SK-N-SH treated with all-trans-retinoic acid at 6 μM for 48 hours (cell line): ENCODE measurements at regions not wholly inside any gene's neighbourhood (a gene's known extent, or its start where the extent isn't known, plus 50 kb on each side); places are given as distances from the start of the nearest gene placed in this dataset.

Source experiments
- ATAC-seq: fragments of 200-7000 bp; cut with Tn5 transposase; 3 replicates; pipeline ENCODE4 v1.9.1; 2020; ENCODE audit warnings: mild to moderate bottlenecking, moderate library complexity
- ARNTL ChIP-seq: fragments of 450-650 bp; formaldehyde crosslinking; IDR thresholded peaks from 2 replicates; pipeline ENCODE4 v1.5.0; 2020; ENCODE audit warnings: low read depth, mild to moderate bottlenecking, moderate library complexity, borderline replicate concordance
- BACH2 ChIP-seq: fragments of 250-450 bp; sonication (Bioruptor Pico); IDR thresholded peaks from 2 replicates; pipeline ENCODE4 v1.9.0; 2021; ENCODE audit warnings: mild to moderate bottlenecking, borderline replicate concordance
- CSDC2 ChIP-seq: fragments of 250-450 bp; sonication (Bioruptor Pico); IDR thresholded peaks from 2 replicates; pipeline ENCODE4 v1.5.0; 2020; ENCODE audit warnings: mild to moderate bottlenecking, moderate library complexity
- CSRNP3 ChIP-seq: fragments of 250-450 bp; sonication (Bioruptor Pico); IDR thresholded peaks from 2 replicates; pipeline ENCODE4 v1.5.1; 2021; ENCODE audit warnings: mild to moderate bottlenecking, moderate library complexity
- ESRRG ChIP-seq: fragments of 250-450 bp; sonication (Bioruptor Pico); IDR thresholded peaks from 2 replicates; pipeline ENCODE4 v1.6.1; 2021; ENCODE audit warnings: mild to moderate bottlenecking
- GLIS3 ChIP-seq: fragments of 250-450 bp; sonication (Bioruptor Pico); IDR thresholded peaks from 2 replicates; pipeline ENCODE4 v1.5.0; 2020; ENCODE audit warnings: mild to moderate bottlenecking, moderate library complexity
- ISL1 ChIP-seq: fragments of 250-450 bp; sonication (Bioruptor Pico); IDR thresholded peaks from 2 replicates; pipeline ENCODE4 v2.1.2; 2022; ENCODE audit warnings: mild to moderate bottlenecking, moderate library complexity
- OSR1 ChIP-seq: fragments of 250-450 bp; sonication (Bioruptor Pico); IDR thresholded peaks from 2 replicates; pipeline ENCODE4 v1.8.0; 2022; ENCODE audit warnings: moderate library complexity, mild to moderate bottlenecking, inconsistent platforms
- PATZ1 ChIP-seq: fragments of 250-450 bp; sonication (Bioruptor Pico); IDR thresholded peaks from 2 replicates; pipeline ENCODE4 v1.8.0; 2020; ENCODE audit warnings: mild to moderate bottlenecking, moderate library complexity, borderline replicate concordance
- POU6F1 ChIP-seq: fragments of 250-450 bp; sonication (Bioruptor Pico); IDR thresholded peaks from 2 replicates; pipeline ENCODE4 v1.8.0; 2021; ENCODE audit warnings: low read depth, mild to moderate bottlenecking, moderate library complexity, borderline replicate concordance
- PPARA ChIP-seq: fragments of 250-450 bp; sonication (Bioruptor Pico); IDR thresholded peaks from 2 replicates; pipeline ENCODE4 v1.5.0; 2020; ENCODE audit warnings: mild to moderate bottlenecking, borderline replicate concordance
- SNAI2 ChIP-seq: fragments of 250-450 bp; sonication (Bioruptor Pico); IDR thresholded peaks from 2 replicates; pipeline ENCODE4 v1.5.0; 2020; ENCODE audit warnings: mild to moderate bottlenecking, moderate library complexity
- TCF4 ChIP-seq: fragments of 250-450 bp; sonication (Bioruptor Pico); IDR thresholded peaks from 2 replicates; pipeline ENCODE4 v1.8.0; 2021; ENCODE audit warnings: mild to moderate bottlenecking, moderate library complexity, borderline replicate concordance
- TOX ChIP-seq: fragments of 250-450 bp; sonication (Bioruptor Pico); IDR thresholded peaks from 2 replicates; pipeline ENCODE4 v1.8.0; 2021; ENCODE audit warnings: mild to moderate bottlenecking, moderate library complexity, borderline replicate concordance
- ZC3H10 ChIP-seq: fragments of 250-450 bp; sonication (Bioruptor Pico); IDR thresholded peaks from 2 replicates; pipeline ENCODE4 v1.5.1; 2021; ENCODE audit warnings: mild to moderate bottlenecking, moderate library complexity
- ZFP3 ChIP-seq: fragments of 250-450 bp; sonication (Bioruptor Pico); IDR thresholded peaks from 2 replicates; pipeline ENCODE4 v1.5.0; 2020; ENCODE audit warnings: mild to moderate bottlenecking, moderate library complexity
- ZFP30 ChIP-seq: fragments of 450-650 bp; formaldehyde crosslinking; IDR thresholded peaks from 2 replicates; pipeline ENCODE4 v1.5.0; 2022; ENCODE audit warnings: mild to moderate bottlenecking, moderate library complexity
- ZNF565 ChIP-seq: fragments of 450-650 bp; formaldehyde crosslinking; conservative IDR thresholded peaks from 2 replicates; pipeline ENCODE4 v1.5.0; 2020; ENCODE audit warnings: low read depth, mild to moderate bottlenecking, moderate library complexity
- ZNF70 ChIP-seq: fragments of 450-650 bp; formaldehyde crosslinking; IDR thresholded peaks from 2 replicates; pipeline ENCODE4 v1.5.0; 2020; ENCODE audit warnings: mild to moderate bottlenecking, moderate library complexity
- ZNF8 ChIP-seq: fragments of 450-650 bp; formaldehyde crosslinking; IDR thresholded peaks from 2 replicates; pipeline ENCODE4 v1.5.0; 2020; ENCODE audit warnings: mild to moderate bottlenecking, moderate library complexity

- no peak for TF ChIP-seq GLIS3
- ATAC-seq = peak; percentile 74
Observed at GRCh38 chr13:23956106-23956505, 58.8 kb upstream of the C1QTNF9B start.

- no peak for ATAC-seq
- no peak for TF ChIP-seq GLIS3
- no peak for TF ChIP-seq TCF4 (CRISPR knock-in tag)
Observed at GRCh38 chr13:23957981-23958380, 60.7 kb upstream of the C1QTNF9B start.

- peak; percentile 54 for ATAC-seq
- TF ChIP-seq OSR1 (no peak), ZFP30 (no peak), CSRNP3 (no peak)
Observed at GRCh38 chr13:23959231-23959862, 62.0 kb upstream of the C1QTNF9B start.

GRCh38 chr13:23960566-23961156 is 63.4 kb upstream of the C1QTNF9B start:
- peak; percentile 84 for ATAC-seq
- no peak for TF ChIP-seq CSRNP3
- no peak for TF ChIP-seq ISL1 (CRISPR knock-in tag)
- TF ChIP-seq ZFP3 (CRISPR knock-in tag) = no peak
- no peak for TF ChIP-seq BACH2 (CRISPR knock-in tag)
- no peak for TF ChIP-seq CSDC2
- no peak for TF ChIP-seq ESRRG (CRISPR knock-in tag)
- no peak for TF ChIP-seq ZNF565 (CRISPR knock-in tag)
- TF ChIP-seq PPARA = no peak
- TF ChIP-seq ZNF70 (CRISPR knock-in tag) = no peak
- TF ChIP-seq PATZ1 (CRISPR knock-in tag) = no peak
- TF ChIP-seq ZNF8 (CRISPR knock-in tag) = no peak
- no peak for TF ChIP-seq ARNTL (CRISPR knock-in tag)
- TF ChIP-seq, all 23 proteins: peak for 0

- ATAC-seq = no peak
- TF ChIP-seq CSRNP3 = no peak
- TF ChIP-seq TCF4 (CRISPR knock-in tag) = no peak
- no peak for TF ChIP-seq ISL1 (CRISPR knock-in tag)
Observed at GRCh38 chr13:23963184-23963931, 66.1 kb upstream of the C1QTNF9B start.

- ATAC-seq = no peak
- TF ChIP-seq ESRRG (CRISPR knock-in tag) (no peak), ZFP3 (CRISPR knock-in tag) (no peak), ZC3H10 (CRISPR knock-in tag) (no peak), ZFP30 (no peak), POU6F1 (CRISPR knock-in tag) (no peak), PATZ1 (CRISPR knock-in tag) (no peak), ZNF8 (CRISPR knock-in tag) (no peak), ARNTL (CRISPR knock-in tag) (no peak), BACH2 (CRISPR knock-in tag) (no peak), PPARA (no peak), ZNF70 (CRISPR knock-in tag) (no peak), CSDC2 (no peak), TOX (CRISPR knock-in tag) (no peak), GLIS3 (no peak), SNAI2 (CRISPR knock-in tag) (no peak)
Observed at GRCh38 chr13:23963947-23964346, 66.6 kb upstream of the C1QTNF9B start.
